ENCODE measurements at regions not wholly inside any gene's neighbourhood (a gene's known extent, or its start where the extent isn't known, plus 50 kb on each side); places are given as distances from the start of the nearest gene placed in this dataset.

DNA sequence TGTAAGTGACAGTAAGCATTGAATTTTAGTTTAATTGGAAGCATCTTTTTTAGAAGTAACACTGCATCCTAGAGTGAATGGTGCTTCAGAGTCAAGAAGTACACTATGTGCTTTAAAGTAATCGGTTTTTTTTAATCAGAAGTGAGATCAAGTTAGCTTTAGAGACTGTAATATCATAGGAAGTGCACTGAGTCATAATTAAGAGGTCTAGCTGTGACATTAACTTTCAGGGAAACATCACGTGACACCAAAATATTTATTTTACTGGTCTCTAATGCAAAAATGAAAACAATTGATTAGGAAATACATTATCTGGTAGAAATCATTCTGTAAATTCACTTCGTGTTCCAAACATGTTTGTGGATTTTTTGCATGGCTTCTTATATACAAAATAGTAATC is 55.3 kb upstream of the KYNU start:
- no peaks in the 10 kb centered on the region for H3K27me3 ChIP-seq (ENCODE audit: insufficient read depth, poor library complexity, severe bottlenecking)
- H3K4me3 ChIP-seq (replicated peaks; ENCODE audit: insufficient read depth, low read length), result no peak overlapping the region
- H3K27ac ChIP-seq (replicated peaks), result no peak overlapping the region
- TF ChIP-seq GABPA (IDR thresholded peaks at IDR 0.05; ENCODE audit: low read depth) (no peak), SPI1 (IDR thresholded peaks at IDR 0.05; ENCODE audit: borderline replicate concordance, low read depth) (no peak), CTCF (IDR thresholded peaks at IDR 0.05; ENCODE audit: insufficient read depth, low read length) (no peak), REST (IDR thresholded peaks at IDR 0.05; ENCODE audit: insufficient replicate concordance, low read depth) (no peak), POLR2AphosphoS5 (IDR thresholded peaks at IDR 0.05; ENCODE audit: low read depth) (no peak)
- DNase-seq (ENCODE audit: low read depth in 1 of 2, low spot score in 1 of 2), result no peak

DNA sequence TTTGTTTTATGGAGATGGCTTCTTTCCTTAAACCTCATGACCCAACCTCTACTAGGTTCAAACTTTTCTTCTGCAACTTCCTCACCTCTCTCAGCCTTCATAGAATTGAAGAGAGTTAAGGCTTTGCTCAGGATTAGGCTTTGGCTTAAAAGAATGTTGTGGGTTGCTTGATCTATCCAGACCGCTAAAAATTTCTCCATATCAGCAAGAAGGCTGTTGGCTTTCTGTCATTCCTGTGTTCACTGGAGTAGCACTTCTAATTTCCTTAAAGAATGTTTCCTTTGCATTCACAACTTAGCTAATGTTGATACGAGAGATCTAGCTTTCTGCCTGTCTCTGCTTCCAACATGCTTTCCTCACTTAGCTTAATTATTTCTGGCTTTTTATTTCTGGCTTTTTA is 58.1 kb upstream of the KYNU start:
- Histone ChIP-seq H3K4me3 (replicated peaks; ENCODE audit: insufficient read depth, low read length) (no peak overlapping the region), H3K27ac (replicated peaks) (no peak overlapping the region), H3K27me3 (ENCODE audit: insufficient read depth, poor library complexity, severe bottlenecking) (no peaks in the 10 kb centered on the region)
- no peak for DNase-seq (ENCODE audit: low read depth in 1 of 2, low spot score in 1 of 2)
- TF ChIP-seq REST (IDR thresholded peaks at IDR 0.05; ENCODE audit: insufficient replicate concordance, low read depth), result no peak
- no peak for TF ChIP-seq CTCF (IDR thresholded peaks at IDR 0.05; ENCODE audit: insufficient read depth, low read length)
- no peak for TF ChIP-seq POLR2AphosphoS5 (IDR thresholded peaks at IDR 0.05; ENCODE audit: low read depth)

GRCh38 chr2:142815375-142815774 is 62.1 kb upstream of the KYNU start:
- Histone ChIP-seq H3K27me3 (ENCODE audit: insufficient read depth, poor library complexity, severe bottlenecking) (no peaks in the 10 kb centered on the region), H3K27ac (replicated peaks) (no peak overlapping the region), H3K4me3 (replicated peaks; ENCODE audit: insufficient read depth, low read length) (no peak overlapping the region)
- TF ChIP-seq GABPA (IDR thresholded peaks at IDR 0.05; ENCODE audit: low read depth) (no peak), REST (IDR thresholded peaks at IDR 0.05; ENCODE audit: insufficient replicate concordance, low read depth) (no peak), POLR2AphosphoS5 (IDR thresholded peaks at IDR 0.05; ENCODE audit: low read depth) (no peak), CTCF (IDR thresholded peaks at IDR 0.05; ENCODE audit: insufficient read depth, low read length) (no peak), SPI1 (IDR thresholded peaks at IDR 0.05; ENCODE audit: borderline replicate concordance, low read depth) (no peak)
- no peak for DNase-seq (ENCODE audit: low read depth in 1 of 2, low spot score in 1 of 2)

Measured in HL-60 (cell line).